NCI-H2081 treated with DMSO at 0.1 percent for 48 hours (cell line): ENCODE measurements at regions not wholly inside any gene's neighbourhood (a gene's known extent, or its start where the extent isn't known, plus 50 kb on each side); places are given as distances from the start of the nearest gene placed in this dataset.

Experiments used
- DNase-seq: peaks from one replicate; lab custom pipeline; 2025; lab: John Stamatoyannopoulos, UW

GRCh38 chr5:19352120-19352519 lies 635.9 kb downstream of the CDH18 start:
- no peak for DNase-seq

GRCh38 chr5:19369048-19369447 lies 619.0 kb downstream of the CDH18 start:
- no peak for DNase-seq

GRCh38 chr5:19369561-19369960 lies 618.4 kb downstream of the CDH18 start:
- DNase-seq, result no peak

GRCh38 chr5:19370655-19371386 lies 617.2 kb downstream of the CDH18 start:
- DNase-seq, result no peak

- DNase-seq, result no peak
Observed at GRCh38 chr5:19388391-19388790, 599.6 kb downstream of the CDH18 start.

GRCh38 chr5:19401032-19401431 lies 587.0 kb downstream of the CDH18 start:
- no peak for DNase-seq

- no peak for DNase-seq
Observed at GRCh38 chr5:19406576-19407365, 581.2 kb downstream of the CDH18 start.

- DNase-seq, result no peak
Observed at GRCh38 chr5:19408149-19408548, 579.9 kb downstream of the CDH18 start.

- no peak for DNase-seq
Observed at GRCh38 chr5:19411936-19412335, 576.1 kb downstream of the CDH18 start.
